C4-2B (cell line): ENCODE measurements at regions not wholly inside any gene's neighbourhood (a gene's known extent, or its start where the extent isn't known, plus 50 kb on each side); places are given as distances from the start of the nearest gene placed in this dataset.

Experiments
- ZFX ChIP-seq: fragments of 450-650 bp; IDR thresholded peaks from 2 replicates; pipeline ENCODE4 v1.6.1; 2017
- TF ChIP-seq, protein P1 (sequence below): fragments of 450-650 bp; conservative IDR thresholded peaks from 2 replicates; pipeline ENCODE4 v1.5.1; 2017; ENCODE audit warnings: mild to moderate bottlenecking

DNA sequence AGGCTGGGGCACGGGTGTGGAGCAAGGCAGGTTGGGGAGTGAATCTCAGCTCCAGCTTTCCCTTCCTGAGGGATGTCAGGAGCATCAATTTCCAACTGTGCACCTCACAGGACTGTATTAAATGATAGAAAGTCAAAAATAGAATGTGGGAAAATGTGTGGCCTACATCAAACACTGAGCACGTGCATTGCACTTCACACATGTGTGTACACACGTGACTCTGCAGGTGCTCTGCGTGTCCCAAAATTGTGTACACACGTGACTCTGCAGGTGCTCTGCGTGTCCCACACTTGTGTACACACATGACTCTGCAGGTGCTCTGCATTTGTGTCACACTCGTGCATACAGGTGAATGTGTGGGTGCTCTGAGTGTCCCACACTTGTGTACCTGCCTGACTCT is 577.2 kb upstream of the SALL3 start:
- TF ChIP-seq, protein P1, sequence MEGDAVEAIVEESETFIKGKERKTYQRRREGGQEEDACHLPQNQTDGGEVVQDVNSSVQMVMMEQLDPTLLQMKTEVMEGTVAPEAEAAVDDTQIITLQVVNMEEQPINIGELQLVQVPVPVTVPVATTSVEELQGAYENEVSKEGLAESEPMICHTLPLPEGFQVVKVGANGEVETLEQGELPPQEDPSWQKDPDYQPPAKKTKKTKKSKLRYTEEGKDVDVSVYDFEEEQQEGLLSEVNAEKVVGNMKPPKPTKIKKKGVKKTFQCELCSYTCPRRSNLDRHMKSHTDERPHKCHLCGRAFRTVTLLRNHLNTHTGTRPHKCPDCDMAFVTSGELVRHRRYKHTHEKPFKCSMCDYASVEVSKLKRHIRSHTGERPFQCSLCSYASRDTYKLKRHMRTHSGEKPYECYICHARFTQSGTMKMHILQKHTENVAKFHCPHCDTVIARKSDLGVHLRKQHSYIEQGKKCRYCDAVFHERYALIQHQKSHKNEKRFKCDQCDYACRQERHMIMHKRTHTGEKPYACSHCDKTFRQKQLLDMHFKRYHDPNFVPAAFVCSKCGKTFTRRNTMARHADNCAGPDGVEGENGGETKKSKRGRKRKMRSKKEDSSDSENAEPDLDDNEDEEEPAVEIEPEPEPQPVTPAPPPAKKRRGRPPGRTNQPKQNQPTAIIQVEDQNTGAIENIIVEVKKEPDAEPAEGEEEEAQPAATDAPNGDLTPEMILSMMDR, result no peak
- TF ChIP-seq ZFX, result no peak
